Testis (tissue), 2 donors: ENCODE measurements at regions not wholly inside any gene's neighbourhood (a gene's known extent, or its start where the extent isn't known, plus 50 kb on each side); places are given as distances from the start of the nearest gene placed in this dataset.

Source experiments
- POLR2A ChIP-seq: fragments of 450-650 bp; IDR thresholded peaks from one replicate; pipeline ENCODE4 v1.6.1; 2017; ENCODE audit warnings: antibody characterized with exemption, mild to moderate bottlenecking, moderate library complexity
- TF ChIP-seq, protein P1 (sequence below), 3 experiments: fragments of 450-650 bp in 2 of 3; fragments of 200-600 bp in 1 of 3; sonication (generic) in 1 of 3; IDR thresholded peaks; one replicate each; pipeline ENCODE4 v1.5.1; 2016 to 2019; ENCODE audit warnings: antibody characterized with exemption in 3 of 3, mild to moderate bottlenecking in 2 of 3, moderate library complexity in 1 of 3

- TF ChIP-seq, protein P1, sequence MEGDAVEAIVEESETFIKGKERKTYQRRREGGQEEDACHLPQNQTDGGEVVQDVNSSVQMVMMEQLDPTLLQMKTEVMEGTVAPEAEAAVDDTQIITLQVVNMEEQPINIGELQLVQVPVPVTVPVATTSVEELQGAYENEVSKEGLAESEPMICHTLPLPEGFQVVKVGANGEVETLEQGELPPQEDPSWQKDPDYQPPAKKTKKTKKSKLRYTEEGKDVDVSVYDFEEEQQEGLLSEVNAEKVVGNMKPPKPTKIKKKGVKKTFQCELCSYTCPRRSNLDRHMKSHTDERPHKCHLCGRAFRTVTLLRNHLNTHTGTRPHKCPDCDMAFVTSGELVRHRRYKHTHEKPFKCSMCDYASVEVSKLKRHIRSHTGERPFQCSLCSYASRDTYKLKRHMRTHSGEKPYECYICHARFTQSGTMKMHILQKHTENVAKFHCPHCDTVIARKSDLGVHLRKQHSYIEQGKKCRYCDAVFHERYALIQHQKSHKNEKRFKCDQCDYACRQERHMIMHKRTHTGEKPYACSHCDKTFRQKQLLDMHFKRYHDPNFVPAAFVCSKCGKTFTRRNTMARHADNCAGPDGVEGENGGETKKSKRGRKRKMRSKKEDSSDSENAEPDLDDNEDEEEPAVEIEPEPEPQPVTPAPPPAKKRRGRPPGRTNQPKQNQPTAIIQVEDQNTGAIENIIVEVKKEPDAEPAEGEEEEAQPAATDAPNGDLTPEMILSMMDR (IDR thresholded peaks at IDR 0.05) = no peak
- no peak for TF ChIP-seq POLR2A
These were observed 201.8 kb upstream of the SERP2 start for GRCh38 chr13:44171861-44172260.
